HL-60 (cell line): ENCODE measurements at regions not wholly inside any gene's neighbourhood (a gene's known extent, or its start where the extent isn't known, plus 50 kb on each side); places are given as distances from the start of the nearest gene placed in this dataset.

Source experiments
- DNase-seq, 2 experiments: peaks; one replicate each; pipeline ENCODE4 v3.0.0-alpha.2; 2010 to 2020; ENCODE audit warnings: low read depth in 1 of 2, low spot score in 1 of 2
- H3K27ac ChIP-seq: fragments of 250-450 bp; sonication (Bioruptor Pico); replicated peaks from 2 replicates; pipeline ENCODE4 v1.5.1; 2020; ENCODE audit warnings: mild to moderate bottlenecking, moderate library complexity
- H3K27me3 ChIP-seq: fragments of 250-450 bp; sonication (Bioruptor Pico); 2 replicates; pipeline ENCODE4 v1.5.1; 2021; ENCODE audit warnings: mild to moderate bottlenecking, moderate library complexity; ENCODE audit not compliant: insufficient read depth, poor library complexity, severe bottlenecking
- H3K4me3 ChIP-seq: replicated peaks from 2 replicates; pipeline ENCODE4 v1.5.1; 2011; ENCODE audit warnings: mild to moderate bottlenecking, control low read depth, low read length; ENCODE audit not compliant: insufficient read depth
- CTCF ChIP-seq: IDR thresholded peaks from one replicate; pipeline ENCODE4 v1.5.1; 2011; ENCODE audit warnings: low read length, control low read depth, inconsistent platforms; ENCODE audit not compliant: insufficient read depth
- GABPA ChIP-seq: IDR thresholded peaks from 2 replicates; pipeline ENCODE4 v1.6.1; 2012; ENCODE audit warnings: low read depth
- POLR2AphosphoS5 ChIP-seq: IDR thresholded peaks from 2 replicates; pipeline ENCODE4 v1.6.1; 2012; ENCODE audit warnings: low read depth
- SPI1 ChIP-seq: IDR thresholded peaks from 2 replicates; pipeline ENCODE4 v1.6.1; 2012; ENCODE audit warnings: low read depth, mild to moderate bottlenecking, borderline replicate concordance
- TF ChIP-seq, protein P1 (sequence below): IDR thresholded peaks from 2 replicates; pipeline ENCODE4 v1.6.1; 2012; ENCODE audit warnings: low read depth; ENCODE audit not compliant: insufficient replicate concordance

GRCh38 chr5:67971223-67971830, 244.2 kb upstream of the PIK3R1 start:
- no peak overlapping the region for H3K4me3 ChIP-seq
- DNase-seq: peak in 1 of 2 experiments; percentile 27
- no peak for TF ChIP-seq CTCF
- no peak for TF ChIP-seq SPI1
- no peak for TF ChIP-seq GABPA
- no peak for TF ChIP-seq POLR2AphosphoS5
- no peaks in the 10 kb centered on the region for H3K27me3 ChIP-seq
- H3K27ac ChIP-seq: no peak overlapping the region

- no peak overlapping the region for H3K4me3 ChIP-seq
- TF ChIP-seq, protein P1, sequence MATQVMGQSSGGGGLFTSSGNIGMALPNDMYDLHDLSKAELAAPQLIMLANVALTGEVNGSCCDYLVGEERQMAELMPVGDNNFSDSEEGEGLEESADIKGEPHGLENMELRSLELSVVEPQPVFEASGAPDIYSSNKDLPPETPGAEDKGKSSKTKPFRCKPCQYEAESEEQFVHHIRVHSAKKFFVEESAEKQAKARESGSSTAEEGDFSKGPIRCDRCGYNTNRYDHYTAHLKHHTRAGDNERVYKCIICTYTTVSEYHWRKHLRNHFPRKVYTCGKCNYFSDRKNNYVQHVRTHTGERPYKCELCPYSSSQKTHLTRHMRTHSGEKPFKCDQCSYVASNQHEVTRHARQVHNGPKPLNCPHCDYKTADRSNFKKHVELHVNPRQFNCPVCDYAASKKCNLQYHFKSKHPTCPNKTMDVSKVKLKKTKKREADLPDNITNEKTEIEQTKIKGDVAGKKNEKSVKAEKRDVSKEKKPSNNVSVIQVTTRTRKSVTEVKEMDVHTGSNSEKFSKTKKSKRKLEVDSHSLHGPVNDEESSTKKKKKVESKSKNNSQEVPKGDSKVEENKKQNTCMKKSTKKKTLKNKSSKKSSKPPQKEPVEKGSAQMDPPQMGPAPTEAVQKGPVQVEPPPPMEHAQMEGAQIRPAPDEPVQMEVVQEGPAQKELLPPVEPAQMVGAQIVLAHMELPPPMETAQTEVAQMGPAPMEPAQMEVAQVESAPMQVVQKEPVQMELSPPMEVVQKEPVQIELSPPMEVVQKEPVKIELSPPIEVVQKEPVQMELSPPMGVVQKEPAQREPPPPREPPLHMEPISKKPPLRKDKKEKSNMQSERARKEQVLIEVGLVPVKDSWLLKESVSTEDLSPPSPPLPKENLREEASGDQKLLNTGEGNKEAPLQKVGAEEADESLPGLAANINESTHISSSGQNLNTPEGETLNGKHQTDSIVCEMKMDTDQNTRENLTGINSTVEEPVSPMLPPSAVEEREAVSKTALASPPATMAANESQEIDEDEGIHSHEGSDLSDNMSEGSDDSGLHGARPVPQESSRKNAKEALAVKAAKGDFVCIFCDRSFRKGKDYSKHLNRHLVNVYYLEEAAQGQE: no peak
- TF ChIP-seq POLR2AphosphoS5: no peak
- no peak for TF ChIP-seq CTCF
- TF ChIP-seq SPI1: no peak
- TF ChIP-seq GABPA: no peak
- H3K27ac ChIP-seq: no peak overlapping the region
- H3K27me3 ChIP-seq: no peaks in the 10 kb centered on the region
- DNase-seq: no peak
Measured at GRCh38 chr5:67969631-67970030, 245.9 kb upstream of the PIK3R1 start.

DNA sequence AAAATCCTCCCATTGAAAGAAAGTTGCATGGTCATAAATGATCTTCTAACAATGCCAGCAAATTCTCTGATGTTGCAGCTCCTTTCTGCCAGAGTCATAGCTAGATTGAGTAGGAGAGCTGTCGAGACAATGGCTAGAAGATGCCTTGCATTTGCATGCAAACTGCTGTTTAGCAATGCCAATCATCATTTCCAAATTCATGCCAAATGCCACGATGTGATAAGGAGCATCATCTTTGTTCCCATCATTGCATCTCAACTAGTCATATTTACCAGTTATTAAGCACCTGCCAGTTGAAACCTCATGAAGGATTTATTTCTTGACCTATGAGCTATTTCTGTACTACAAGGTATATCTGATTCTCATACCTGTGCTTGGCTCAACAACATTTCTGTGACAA, 246.4 kb upstream of the PIK3R1 start:
- DNase-seq: no peak
- no peak overlapping the region for H3K27ac ChIP-seq
- TF ChIP-seq POLR2AphosphoS5 (no peak), CTCF (no peak)
- no peaks in the 10 kb centered on the region for H3K27me3 ChIP-seq
- no peak overlapping the region for H3K4me3 ChIP-seq

DNA sequence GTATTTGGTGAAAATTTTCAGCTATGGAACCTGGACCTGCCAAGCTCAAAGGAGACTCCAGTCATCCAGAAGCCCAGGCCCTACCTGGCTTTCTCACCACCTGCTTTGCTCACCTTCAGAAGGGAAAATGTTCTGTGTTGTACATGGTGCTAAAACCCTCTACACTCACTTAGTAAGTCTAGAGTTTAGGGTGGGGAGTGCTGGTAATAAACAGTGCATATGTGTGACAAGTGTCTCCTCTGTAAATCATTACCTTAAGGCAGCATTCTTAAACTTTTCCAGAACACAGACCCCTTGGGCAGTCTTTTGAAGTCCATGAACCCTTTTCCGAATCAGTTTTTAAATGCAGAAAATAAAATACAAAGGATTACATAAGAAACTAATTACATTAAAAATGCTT, 248.8 kb upstream of the PIK3R1 start:
- TF ChIP-seq CTCF (no peak), POLR2AphosphoS5 (no peak), GABPA (no peak), SPI1 (no peak)
- TF ChIP-seq, protein P1: no peak
- no peak overlapping the region for H3K27ac ChIP-seq
- H3K27me3 ChIP-seq: no peaks in the 10 kb centered on the region
- no peak for DNase-seq
- H3K4me3 ChIP-seq: no peak overlapping the region
